ENCODE measurements at regions not wholly inside any gene's neighbourhood (a gene's known extent, or its start where the extent isn't known, plus 50 kb on each side); places are given as distances from the start of the nearest gene placed in this dataset.
"Not testable (repeated sequence)": the region's sequence is repeated elsewhere in the genome, so short reads cannot be mapped to it uniquely, and the experiment has no call there.

- POLR2A ChIA-PET (ENCODE audit: low non-redundant PET), result no interaction called here
- H3K27me3 ChIP-seq (replicated peaks; ENCODE audit: insufficient read depth, low read depth, low read length, poor library complexity), result no peaks in the 10 kb centered on the region
- no peak for TF ChIP-seq EZH2 (IDR thresholded peaks at IDR 0.05; ENCODE audit: borderline replicate concordance, low read depth, low read length, poor library complexity, severe bottlenecking)
- TF ChIP-seq, protein P1, sequence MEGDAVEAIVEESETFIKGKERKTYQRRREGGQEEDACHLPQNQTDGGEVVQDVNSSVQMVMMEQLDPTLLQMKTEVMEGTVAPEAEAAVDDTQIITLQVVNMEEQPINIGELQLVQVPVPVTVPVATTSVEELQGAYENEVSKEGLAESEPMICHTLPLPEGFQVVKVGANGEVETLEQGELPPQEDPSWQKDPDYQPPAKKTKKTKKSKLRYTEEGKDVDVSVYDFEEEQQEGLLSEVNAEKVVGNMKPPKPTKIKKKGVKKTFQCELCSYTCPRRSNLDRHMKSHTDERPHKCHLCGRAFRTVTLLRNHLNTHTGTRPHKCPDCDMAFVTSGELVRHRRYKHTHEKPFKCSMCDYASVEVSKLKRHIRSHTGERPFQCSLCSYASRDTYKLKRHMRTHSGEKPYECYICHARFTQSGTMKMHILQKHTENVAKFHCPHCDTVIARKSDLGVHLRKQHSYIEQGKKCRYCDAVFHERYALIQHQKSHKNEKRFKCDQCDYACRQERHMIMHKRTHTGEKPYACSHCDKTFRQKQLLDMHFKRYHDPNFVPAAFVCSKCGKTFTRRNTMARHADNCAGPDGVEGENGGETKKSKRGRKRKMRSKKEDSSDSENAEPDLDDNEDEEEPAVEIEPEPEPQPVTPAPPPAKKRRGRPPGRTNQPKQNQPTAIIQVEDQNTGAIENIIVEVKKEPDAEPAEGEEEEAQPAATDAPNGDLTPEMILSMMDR (conservative IDR thresholded peaks at IDR 0.05; ENCODE audit: low read depth, low read length), result no peak
- H3K9me3 ChIP-seq (ENCODE audit: low read depth, low read length, poor library complexity, severe bottlenecking), result no peaks in the 10 kb centered on the region
- no peak overlapping the region for H3K4me3 ChIP-seq (ENCODE audit: low read depth, low read length, poor library complexity, severe bottlenecking)
- CTCF ChIA-PET, result no interaction called here
- peaks cover 13% of the 10 kb centered on the region for H3K4me1 ChIP-seq (ENCODE audit: insufficient read depth, low read length, poor library complexity, severe bottlenecking)
- no TSS peak for BruUV-seq (replicated peaks)
- H3K36me3 ChIP-seq (ENCODE audit: insufficient read depth, low read length, poor library complexity, severe bottlenecking), result no peaks in the 10 kb centered on the region
- no peak for DNase-seq (ENCODE audit: low spot score)
- intact Hi-C loops (cut with micrococcal nuclease; ENCODE audit: unreplicated experiment), result no loop called here
- H3K27ac ChIP-seq (ENCODE audit: low read depth, low read length, poor library complexity, severe bottlenecking), result no peak overlapping the region
Observed at GRCh38 chr6:80956898-80957297, 795.6 kb downstream of the TENT5A start.

- CTCF ChIA-PET; intact Hi-C loops (cut with micrococcal nuclease; ENCODE audit: unreplicated experiment): not testable (repeated sequence)
Observed at GRCh38 chr6:80952479-80952878, 800.0 kb downstream of the TENT5A start.

DNA sequence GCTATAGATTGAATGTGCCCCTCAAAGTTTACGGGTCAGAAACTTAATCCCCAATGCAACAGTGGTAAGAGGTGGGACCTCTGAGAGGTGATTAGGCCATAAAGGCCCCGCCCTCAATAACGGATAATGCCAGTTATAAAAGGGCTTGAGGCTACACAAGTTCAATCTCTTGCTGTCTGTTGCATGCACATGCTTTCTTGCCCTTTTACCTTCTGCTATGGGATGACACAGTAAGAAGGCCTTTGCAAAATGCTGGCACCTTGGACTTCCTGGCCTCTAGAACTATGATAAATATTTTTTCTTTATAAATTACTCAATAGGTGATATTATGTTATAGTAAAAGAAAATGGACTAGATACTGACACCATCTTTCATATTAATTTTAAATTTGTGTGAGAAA is 806.1 kb downstream of the TENT5A start:
- no TSS peak for BruUV-seq (replicated peaks)
- Histone ChIP-seq H3K27me3 (replicated peaks; ENCODE audit: insufficient read depth, low read depth, low read length, poor library complexity) (no peaks in the 10 kb centered on the region), H3K27ac (ENCODE audit: low read depth, low read length, poor library complexity, severe bottlenecking) (no peak overlapping the region), H3K4me3 (ENCODE audit: low read depth, low read length, poor library complexity, severe bottlenecking) (no peak overlapping the region), H3K4me1 (ENCODE audit: insufficient read depth, low read length, poor library complexity, severe bottlenecking) (no peaks in the 10 kb centered on the region), H3K36me3 (ENCODE audit: insufficient read depth, low read length, poor library complexity, severe bottlenecking) (no peaks in the 10 kb centered on the region), H3K9me3 (ENCODE audit: low read depth, low read length, poor library complexity, severe bottlenecking) (no peaks in the 10 kb centered on the region)
- ChIA-PET POLR2A (ENCODE audit: low non-redundant PET) (no interaction called here), CTCF (no interaction called here)
- intact Hi-C loops (cut with micrococcal nuclease; ENCODE audit: unreplicated experiment), result no loop called here
- no peak for DNase-seq (ENCODE audit: low spot score)
- TF ChIP-seq, protein P1 (conservative IDR thresholded peaks at IDR 0.05; ENCODE audit: low read depth, low read length), result no peak
- no peak for TF ChIP-seq EZH2 (IDR thresholded peaks at IDR 0.05; ENCODE audit: borderline replicate concordance, low read depth, low read length, poor library complexity, severe bottlenecking)

More at GRCh38 chr6:80952479-80952878, 800.0 kb downstream of the TENT5A start:
- H3K27ac ChIP-seq (ENCODE audit: low read depth, low read length, poor library complexity, severe bottlenecking); H3K36me3 ChIP-seq (ENCODE audit: insufficient read depth, low read length, poor library complexity, severe bottlenecking); H3K9me3 ChIP-seq (ENCODE audit: low read depth, low read length, poor library complexity, severe bottlenecking); H3K27me3 ChIP-seq (replicated peaks; ENCODE audit: insufficient read depth, low read depth, low read length, poor library complexity); BruUV-seq (replicated peaks); POLR2A ChIA-PET (ENCODE audit: low non-redundant PET); H3K4me3 ChIP-seq (ENCODE audit: low read depth, low read length, poor library complexity, severe bottlenecking): not testable (repeated sequence)
- H3K4me1 ChIP-seq (ENCODE audit: insufficient read depth, low read length, poor library complexity, severe bottlenecking), result peaks cover 14% of the 10 kb centered on the region
- DNase-seq (ENCODE audit: low spot score), result peak; percentile 60

DNA sequence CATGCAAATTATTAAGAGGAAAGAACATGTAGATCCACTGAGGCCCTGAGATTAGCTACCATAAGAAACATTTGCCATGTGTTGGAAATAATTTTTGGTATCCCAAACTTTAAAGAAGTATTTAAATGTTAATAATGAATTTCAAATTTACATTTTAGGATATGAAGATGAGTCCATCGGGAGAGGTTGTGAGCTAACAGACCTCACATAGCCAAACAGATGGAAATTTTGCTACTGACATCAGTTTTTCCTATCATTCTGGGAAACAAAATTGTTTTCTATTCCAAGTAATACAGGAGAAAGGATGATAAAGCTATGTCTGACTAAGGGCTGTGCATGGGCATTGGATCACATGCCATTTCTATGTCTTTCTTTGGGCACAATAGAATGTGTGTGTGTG is 809.6 kb downstream of the TENT5A start:
- TF ChIP-seq, protein P1 (conservative IDR thresholded peaks at IDR 0.05; ENCODE audit: low read depth, low read length), result no peak
- TF ChIP-seq EZH2 (IDR thresholded peaks at IDR 0.05; ENCODE audit: borderline replicate concordance, low read depth, low read length, poor library complexity, severe bottlenecking), result no peak
- H3K9me3 ChIP-seq (ENCODE audit: low read depth, low read length, poor library complexity, severe bottlenecking), result no peaks in the 10 kb centered on the region

More for the DNA sequence above, 809.6 kb downstream of the TENT5A start:
- Histone ChIP-seq H3K27ac (ENCODE audit: low read depth, low read length, poor library complexity, severe bottlenecking) (no peak overlapping the region), H3K36me3 (ENCODE audit: insufficient read depth, low read length, poor library complexity, severe bottlenecking) (no peaks in the 10 kb centered on the region), H3K27me3 (replicated peaks; ENCODE audit: insufficient read depth, low read depth, low read length, poor library complexity) (no peaks in the 10 kb centered on the region), H3K4me1 (ENCODE audit: insufficient read depth, low read length, poor library complexity, severe bottlenecking) (no peaks in the 10 kb centered on the region), H3K4me3 (ENCODE audit: low read depth, low read length, poor library complexity, severe bottlenecking) (no peak overlapping the region)
- ChIA-PET CTCF (no interaction called here), POLR2A (ENCODE audit: low non-redundant PET) (no interaction called here)
- DNase-seq (ENCODE audit: low spot score), result no peak
- no TSS peak for BruUV-seq (replicated peaks)
- intact Hi-C loops (cut with micrococcal nuclease; ENCODE audit: unreplicated experiment), result no loop called here
